IPS-15b (cell line): ENCODE measurements at regions not wholly inside any gene's neighbourhood (a gene's known extent, or its start where the extent isn't known, plus 50 kb on each side); places are given as distances from the start of the nearest gene placed in this dataset.

Experiments
- H3K27me3 ChIP-seq: one replicate; pipeline ENCODE4 v1.6.1; 2013; ENCODE audit warnings: low read length; ENCODE audit not compliant: control insufficient read depth, insufficient read depth
- H3K36me3 ChIP-seq: one replicate; pipeline ENCODE4 v1.6.1; 2013; ENCODE audit warnings: low read length; ENCODE audit not compliant: control insufficient read depth, insufficient read depth
- H3K4me1 ChIP-seq: one replicate; pipeline ENCODE4 v1.6.1; 2013; ENCODE audit warnings: mild to moderate bottlenecking, low read length; ENCODE audit not compliant: control insufficient read depth, insufficient read depth
- H3K4me3 ChIP-seq: one replicate; pipeline ENCODE4 v1.5.1; 2013; ENCODE audit warnings: low read depth, low read length
- H3K9ac ChIP-seq: one replicate; pipeline ENCODE4 v1.6.1; 2013; ENCODE audit warnings: low read depth, mild to moderate bottlenecking, low read length
- H3K9me3 ChIP-seq: one replicate; pipeline ENCODE4 v1.6.1; 2013; ENCODE audit warnings: mild to moderate bottlenecking, low read length; ENCODE audit not compliant: control insufficient read depth, insufficient read depth

DNA sequence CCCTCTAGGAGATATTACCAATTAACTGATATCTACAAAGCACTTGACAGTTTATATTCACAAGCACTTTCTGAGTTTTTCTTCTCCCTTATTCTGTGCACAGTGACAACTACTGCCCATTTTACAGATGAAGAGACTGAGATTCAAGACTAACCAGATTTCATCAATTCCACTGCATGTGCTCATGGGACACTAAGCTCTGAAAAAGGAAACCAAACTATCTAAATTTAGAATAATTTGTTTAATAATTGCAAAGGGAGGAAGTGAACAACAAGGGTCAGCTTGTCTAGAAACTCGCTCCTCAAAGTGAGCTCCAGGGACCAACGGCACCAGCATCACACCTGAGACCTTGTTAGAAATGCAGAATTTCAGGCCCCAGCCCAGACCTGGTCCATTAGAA is 50.8 kb upstream of the MYLIP start:
- Histone ChIP-seq H3K27me3 (no peaks in the 10 kb centered on the region), H3K4me3 (no peak overlapping the region), H3K9ac (no peak overlapping the region), H3K4me1 (no peaks in the 10 kb centered on the region), H3K36me3 (no peaks in the 10 kb centered on the region), H3K9me3 (no peaks in the 10 kb centered on the region)

DNA sequence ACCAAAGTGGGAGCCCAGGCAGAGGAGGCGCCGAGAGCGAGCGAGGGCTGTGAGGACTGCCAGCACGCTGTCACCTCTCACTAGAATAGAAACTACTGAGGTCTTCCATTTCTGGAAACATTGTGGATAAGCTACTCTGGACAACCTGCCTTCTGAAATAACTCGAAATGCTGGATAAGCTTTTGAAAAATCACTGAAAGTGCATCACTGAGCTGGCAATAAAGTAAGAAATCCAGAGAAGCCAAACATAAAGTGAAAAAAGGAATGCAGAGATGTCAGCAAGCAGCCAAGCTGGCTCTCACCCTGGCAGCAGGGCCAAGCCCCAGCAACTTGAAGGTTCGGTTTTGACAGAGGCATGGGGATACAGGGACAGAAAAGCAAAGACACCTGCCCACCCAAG is 59.2 kb upstream of the MYLIP start:
- no peak overlapping the region for H3K9ac ChIP-seq
- no peaks in the 10 kb centered on the region for H3K9me3 ChIP-seq
- H3K27me3 ChIP-seq = no peaks in the 10 kb centered on the region
- no peak overlapping the region for H3K4me3 ChIP-seq
- peaks cover 4% of the 10 kb centered on the region for H3K4me1 ChIP-seq
- no peaks in the 10 kb centered on the region for H3K36me3 ChIP-seq

DNA sequence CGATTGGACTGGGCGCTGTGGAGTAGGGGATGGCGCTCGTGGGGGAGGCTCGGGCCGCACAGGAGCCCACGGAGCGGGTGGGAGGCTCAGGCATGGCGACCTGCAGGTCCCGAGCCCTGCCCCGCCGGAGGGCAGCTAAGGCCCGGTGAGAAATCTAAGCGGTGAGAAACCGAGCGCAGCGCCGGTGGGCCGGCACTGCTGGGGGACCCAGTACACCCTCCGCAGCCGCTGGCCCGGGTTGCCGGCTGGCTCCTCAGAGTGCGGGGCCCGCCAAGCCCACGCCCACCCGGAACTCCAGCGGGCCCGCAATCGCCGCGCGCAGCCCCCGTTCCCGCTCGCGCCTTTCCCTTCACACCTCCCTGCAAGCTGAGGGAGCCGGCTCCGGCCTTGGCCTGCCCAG is 59.7 kb upstream of the MYLIP start:
- no peaks in the 10 kb centered on the region for H3K9me3 ChIP-seq
- H3K4me1 ChIP-seq = peaks cover 9% of the 10 kb centered on the region
- no peaks in the 10 kb centered on the region for H3K36me3 ChIP-seq
- no peak overlapping the region for H3K9ac ChIP-seq
- H3K27me3 ChIP-seq = no peaks in the 10 kb centered on the region
- H3K4me3 ChIP-seq = no peak overlapping the region

DNA sequence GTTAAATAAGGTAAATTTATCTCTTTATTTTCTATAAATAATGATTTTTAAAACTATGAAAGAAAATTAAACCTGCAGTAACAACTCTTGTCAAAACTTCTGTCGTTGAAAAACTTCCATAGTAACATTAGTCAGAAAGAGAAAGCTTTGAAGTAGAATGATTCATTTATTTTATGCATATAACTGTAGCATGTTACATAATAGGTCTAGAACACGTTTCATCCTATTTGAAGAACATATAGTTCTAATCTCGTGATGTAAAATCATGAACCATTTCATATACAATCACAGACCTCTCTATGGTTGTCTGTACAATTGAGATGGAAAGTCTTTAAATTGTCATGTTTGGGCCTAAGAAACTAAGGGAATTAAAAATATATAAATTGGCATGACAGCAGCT is 61.3 kb upstream of the MYLIP start:
- H3K9me3 ChIP-seq = no peaks in the 10 kb centered on the region
- H3K4me1 ChIP-seq = peaks cover 9% of the 10 kb centered on the region
- no peaks in the 10 kb centered on the region for H3K27me3 ChIP-seq
- no peak overlapping the region for H3K4me3 ChIP-seq
- no peak overlapping the region for H3K9ac ChIP-seq
- no peaks in the 10 kb centered on the region for H3K36me3 ChIP-seq

DNA sequence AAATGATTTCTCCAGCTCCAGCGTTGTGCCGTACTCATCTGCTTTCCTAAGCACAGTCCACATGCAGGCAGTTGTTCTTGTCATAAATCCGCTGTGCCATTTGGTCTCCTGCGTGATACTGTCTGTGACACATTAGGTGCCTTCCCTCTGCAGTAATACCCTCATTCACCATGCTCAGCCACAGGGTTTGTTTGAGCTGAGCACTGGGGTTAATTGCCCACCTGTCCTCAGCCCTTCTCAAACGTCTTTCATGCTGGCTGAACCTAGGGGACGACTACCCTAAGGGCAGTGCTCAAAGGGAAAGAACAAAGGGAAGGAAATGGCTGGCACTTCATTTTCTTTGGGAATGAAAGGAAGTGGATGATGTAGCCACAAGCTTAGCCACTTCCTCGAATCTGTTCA is 64.2 kb upstream of the MYLIP start:
- H3K27me3 ChIP-seq = no peaks in the 10 kb centered on the region
- H3K4me1 ChIP-seq = peaks cover 9% of the 10 kb centered on the region
- H3K9ac ChIP-seq = no peak overlapping the region
- H3K36me3 ChIP-seq = no peaks in the 10 kb centered on the region
- no peaks in the 10 kb centered on the region for H3K9me3 ChIP-seq
- H3K4me3 ChIP-seq = no peak overlapping the region

DNA sequence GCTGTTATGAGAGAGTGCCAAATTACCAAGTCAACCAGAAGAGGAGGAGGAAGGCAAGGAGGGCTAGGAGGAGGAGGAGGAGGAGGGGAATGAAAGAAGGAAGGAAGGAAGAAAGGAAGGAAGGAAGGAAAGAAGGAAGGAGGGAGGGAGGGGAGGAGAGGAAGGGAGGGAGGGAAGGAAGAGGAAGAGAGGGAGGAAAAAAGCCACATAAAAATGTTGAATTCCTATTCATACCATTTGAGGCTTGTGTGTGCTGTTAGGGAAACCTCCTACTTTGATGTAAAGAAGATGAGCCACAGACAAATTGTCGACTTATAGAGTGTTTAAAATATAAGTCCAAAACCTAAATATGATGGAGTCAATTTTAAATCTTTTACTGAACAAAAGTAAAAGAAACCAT is 65.3 kb upstream of the MYLIP start:
- H3K36me3 ChIP-seq = no peaks in the 10 kb centered on the region

DNA sequence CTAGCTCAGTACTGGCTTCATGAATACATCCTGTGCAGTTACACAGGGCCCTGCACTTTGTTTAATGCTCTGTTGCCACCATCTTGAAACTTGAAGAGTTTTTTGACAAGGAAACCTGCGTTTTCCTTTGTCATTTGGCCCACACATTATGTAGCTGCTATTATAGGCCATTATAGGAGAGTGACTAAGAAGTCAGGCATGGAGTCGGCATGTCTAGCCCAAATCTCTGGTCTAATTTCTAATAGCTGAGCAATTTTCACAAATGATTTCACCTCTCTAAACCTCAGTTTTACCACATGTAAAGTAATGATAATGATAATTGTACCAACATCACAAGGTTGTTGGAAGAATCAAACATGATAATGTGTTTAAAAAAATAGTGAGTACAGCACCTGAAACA is 67.1 kb upstream of the MYLIP start:
- Histone ChIP-seq H3K4me1 (peaks cover 20% of the 10 kb centered on the region), H3K4me3 (no peak overlapping the region), H3K9ac (no peak overlapping the region), H3K27me3 (no peaks in the 10 kb centered on the region), H3K9me3 (no peaks in the 10 kb centered on the region), H3K36me3 (no peaks in the 10 kb centered on the region)

More for the DNA sequence above, 65.3 kb upstream of the MYLIP start:
- Histone ChIP-seq H3K4me3 (no peak overlapping the region), H3K9me3 (no peaks in the 10 kb centered on the region), H3K4me1 (peaks cover 14% of the 10 kb centered on the region), H3K9ac (no peak overlapping the region), H3K27me3 (no peaks in the 10 kb centered on the region)

DNA sequence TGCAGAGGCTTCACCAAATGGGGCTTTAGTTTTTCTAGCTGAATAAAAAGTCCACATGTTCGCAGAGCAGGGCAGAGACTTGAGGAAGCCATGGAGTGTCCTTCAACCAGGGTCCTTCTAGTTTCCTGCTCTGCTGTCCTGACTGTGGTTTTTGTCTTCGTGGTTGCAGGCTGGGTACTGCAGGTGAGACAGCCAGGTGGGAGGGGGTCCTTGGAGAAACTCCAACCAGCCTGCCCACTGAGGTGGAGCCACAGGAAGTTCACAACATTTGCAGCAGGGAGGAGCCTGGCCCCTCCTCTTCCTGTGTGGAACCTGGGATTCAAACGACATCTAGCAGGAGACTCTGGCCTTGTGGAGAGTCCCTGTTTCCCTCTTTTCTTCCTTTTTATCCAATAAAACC is 68.8 kb upstream of the MYLIP start:
- Histone ChIP-seq H3K36me3 (no peaks in the 10 kb centered on the region), H3K4me3 (no peak overlapping the region), H3K27me3 (no peaks in the 10 kb centered on the region), H3K4me1 (peaks cover 29% of the 10 kb centered on the region), H3K9ac (no peak overlapping the region), H3K9me3 (no peaks in the 10 kb centered on the region)

DNA sequence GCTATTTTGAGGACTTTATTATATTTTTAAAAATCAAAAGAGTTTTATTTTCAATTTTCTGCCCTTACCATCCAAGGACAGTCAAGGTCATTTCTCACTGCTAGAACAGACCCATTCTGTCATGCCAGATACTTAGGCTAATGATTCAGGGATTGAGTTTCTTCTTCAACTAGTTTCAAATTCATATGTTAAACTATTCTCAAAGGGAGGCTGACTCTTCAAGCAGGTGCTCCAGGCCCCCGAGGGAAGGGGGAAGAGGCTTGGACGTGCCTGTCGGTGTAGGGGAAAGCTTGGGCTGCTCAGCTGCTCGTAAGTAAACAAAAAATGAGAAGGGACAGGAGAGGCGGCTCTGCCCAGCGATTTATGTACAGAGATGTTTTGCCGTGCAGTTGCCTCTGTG is 69.4 kb upstream of the MYLIP start:
- Histone ChIP-seq H3K9ac (no peak overlapping the region), H3K36me3 (no peaks in the 10 kb centered on the region), H3K27me3 (no peaks in the 10 kb centered on the region), H3K4me3 (no peak overlapping the region), H3K9me3 (no peaks in the 10 kb centered on the region), H3K4me1 (peaks cover 23% of the 10 kb centered on the region)

DNA sequence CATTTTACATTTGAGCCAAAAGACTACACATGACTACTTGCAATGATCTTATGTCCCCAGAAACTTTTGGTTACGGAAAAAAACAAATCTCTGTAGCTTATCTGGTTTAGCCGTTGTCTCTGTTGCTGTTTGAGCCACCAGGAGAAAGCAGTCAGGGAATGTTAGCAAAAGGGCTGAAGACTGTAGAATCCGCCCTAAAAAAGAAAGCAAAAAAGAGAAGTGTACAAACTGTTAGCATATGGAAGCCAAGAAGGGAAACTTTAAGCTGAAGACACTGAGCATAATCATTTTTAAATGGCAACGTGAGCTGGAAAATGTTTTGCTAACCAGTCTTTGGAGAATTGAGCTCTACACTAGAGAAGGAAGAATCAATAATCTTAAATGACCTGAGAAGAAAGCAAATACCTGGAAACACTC is 69.9 kb upstream of the MYLIP start:
- Histone ChIP-seq H3K9ac (no peak overlapping the region), H3K9me3 (no peaks in the 10 kb centered on the region), H3K36me3 (no peaks in the 10 kb centered on the region), H3K27me3 (no peaks in the 10 kb centered on the region), H3K4me1 (peaks cover 20% of the 10 kb centered on the region), H3K4me3 (no peak overlapping the region)

DNA sequence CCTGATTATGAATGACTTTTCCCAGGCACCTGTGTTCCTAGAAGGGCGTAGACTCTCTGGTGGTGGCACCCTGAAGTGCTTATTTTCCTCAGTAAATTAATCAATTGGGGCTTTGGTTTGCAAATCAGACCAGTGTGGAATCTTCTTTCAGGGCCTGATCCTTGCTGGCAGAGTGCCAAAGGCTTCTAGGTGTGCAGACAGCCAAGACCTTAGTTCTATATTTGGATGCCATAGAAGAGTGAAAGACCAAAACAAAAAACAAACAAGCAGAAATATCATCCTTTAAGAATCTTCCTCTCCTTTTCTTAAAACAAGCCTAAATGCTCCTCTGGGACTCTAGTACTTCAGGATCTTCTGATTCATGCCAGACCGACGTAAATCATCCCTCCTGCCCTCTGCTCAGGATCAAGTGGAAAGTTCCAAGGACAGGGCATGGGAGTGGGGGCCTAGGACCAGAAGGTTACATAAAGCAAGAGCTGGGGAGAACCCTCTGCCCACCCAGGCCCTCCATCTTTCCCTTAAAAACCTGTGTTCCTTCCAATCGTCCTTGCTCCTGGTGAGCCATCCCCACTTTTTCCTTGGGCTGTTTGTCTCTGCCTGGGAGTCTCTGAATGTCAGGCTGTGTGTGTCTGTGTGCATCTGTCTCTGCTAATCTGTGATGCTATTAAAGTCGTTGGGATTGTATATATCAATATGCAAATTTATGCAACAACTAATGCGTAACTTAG is 70.5 kb upstream of the MYLIP start:
- Histone ChIP-seq H3K9me3 (no peaks in the 10 kb centered on the region), H3K36me3 (no peaks in the 10 kb centered on the region), H3K4me3 (no peak overlapping the region), H3K9ac (no peak overlapping the region), H3K27me3 (no peaks in the 10 kb centered on the region), H3K4me1 (peaks cover 20% of the 10 kb centered on the region)

DNA sequence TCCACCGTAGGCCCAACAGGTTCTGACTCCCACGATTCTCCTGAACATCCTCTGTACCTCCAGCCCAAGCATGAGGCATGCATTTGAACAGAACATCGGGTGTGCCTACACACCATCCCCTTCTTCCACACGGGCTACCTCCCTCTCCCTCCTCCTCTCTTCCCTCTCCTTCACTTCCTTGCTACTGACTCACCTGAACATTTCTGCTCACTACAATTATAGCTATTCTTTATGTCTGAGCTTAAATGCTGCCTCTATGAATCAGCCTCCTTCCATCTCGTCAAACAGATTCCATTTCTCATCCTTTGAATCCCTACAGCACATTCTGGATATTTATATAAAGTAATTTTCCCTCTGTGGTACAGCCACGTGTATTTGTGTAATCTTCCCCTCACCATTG is 71.4 kb upstream of the MYLIP start:
- H3K27me3 ChIP-seq = no peaks in the 10 kb centered on the region
- no peak overlapping the region for H3K4me3 ChIP-seq
- no peaks in the 10 kb centered on the region for H3K9me3 ChIP-seq
- no peaks in the 10 kb centered on the region for H3K36me3 ChIP-seq
- H3K9ac ChIP-seq = no peak overlapping the region
- peaks cover 20% of the 10 kb centered on the region for H3K4me1 ChIP-seq
